Mesendoderm (in vitro differentiated cells): ENCODE measurements at regions not wholly inside any gene's neighbourhood (a gene's known extent, or its start where the extent isn't known, plus 50 kb on each side); places are given as distances from the start of the nearest gene placed in this dataset.

Experiments used
- DNase-seq: peaks from one replicate; pipeline ENCODE4 v3.0.0; 2013
- H2AK5ac ChIP-seq: 2 replicates; pipeline ENCODE4 v1.6.1; 2013; ENCODE audit warnings: low read length, inconsistent platforms
- H2BK120ac ChIP-seq: 2 replicates; pipeline ENCODE4 v1.6.1; 2013; ENCODE audit warnings: low read depth, mild to moderate bottlenecking, low read length, moderate library complexity, mixed read lengths
- H2BK15ac ChIP-seq: replicated peaks from 2 replicates; pipeline ENCODE4 v1.6.1; 2013; ENCODE audit warnings: low read depth, mild to moderate bottlenecking, moderate library complexity
- H2BK5ac ChIP-seq: 2 replicates; pipeline ENCODE4 v1.6.1; 2013; ENCODE audit warnings: low read length, inconsistent platforms
- H3K18ac ChIP-seq: 2 replicates; pipeline ENCODE4 v1.6.1; 2013; ENCODE audit warnings: mild to moderate bottlenecking, low read length, mixed read lengths
- H3K23ac ChIP-seq: one replicate; pipeline ENCODE4 v1.6.1; 2013; ENCODE audit warnings: low read length
- H3K27ac ChIP-seq: 2 replicates; pipeline ENCODE4 v1.5.1; 2013; ENCODE audit warnings: low read depth, mild to moderate bottlenecking, inconsistent platforms, low read length, moderate library complexity
- H3K27me3 ChIP-seq: 2 replicates; pipeline ENCODE4 v1.6.1; 2013; ENCODE audit warnings: low read length, control low read depth, mild to moderate bottlenecking, inconsistent platforms; ENCODE audit not compliant: insufficient read depth, poor library complexity
- H3K36me3 ChIP-seq: 2 replicates; pipeline ENCODE4 v1.6.1; 2013; ENCODE audit warnings: low read length, inconsistent platforms; ENCODE audit not compliant: control insufficient read depth, insufficient read depth
- H3K4ac ChIP-seq: one replicate; pipeline ENCODE4 v1.6.1; 2013; ENCODE audit warnings: low read depth, mild to moderate bottlenecking, low read length, moderate library complexity
- H3K4me1 ChIP-seq: 2 replicates; pipeline ENCODE4 v1.6.1; 2013; ENCODE audit warnings: low read depth, low read length, inconsistent platforms; ENCODE audit not compliant: control insufficient read depth
- H3K4me2 ChIP-seq: 2 replicates; pipeline ENCODE4 v1.6.1; 2013; ENCODE audit warnings: low read length
- H3K4me3 ChIP-seq: 2 replicates; pipeline ENCODE4 v1.5.1; 2013; ENCODE audit warnings: mild to moderate bottlenecking, low read length
- H3K56ac ChIP-seq: one replicate; pipeline ENCODE4 v1.6.1; 2013; ENCODE audit warnings: low read length
- H3K79me1 ChIP-seq: 2 replicates; pipeline ENCODE4 v1.6.1; 2013; ENCODE audit warnings: low read length, inconsistent platforms
- H3K79me2 ChIP-seq: 2 replicates; pipeline ENCODE4 v1.6.1; 2013; ENCODE audit warnings: mild to moderate bottlenecking, low read length; ENCODE audit not compliant: control insufficient read depth, insufficient read depth
- H3K9ac ChIP-seq: 2 replicates; pipeline ENCODE4 v1.6.1; 2013; ENCODE audit warnings: low read length, inconsistent platforms
- H4K5ac ChIP-seq: one replicate; pipeline ENCODE4 v1.6.1; 2013; ENCODE audit warnings: low read length
- H4K8ac ChIP-seq: one replicate; pipeline ENCODE4 v1.6.1; 2013; ENCODE audit warnings: low read depth, mild to moderate bottlenecking, control low read depth, low read length, moderate library complexity
- WGBS: extraction: QIAGEN DNeasy Blood & Tissue Kit; methylation state at CpG from one replicate; pipeline ENCODE4 v1.1.7; 2013; ENCODE audit warnings: low lambda C conversion rate, missing lambda C conversion rate; ENCODE audit not compliant: insufficient coverage; ENCODE audit errors: extremely low coverage; 5-methylcytosine and 5-hydroxymethylcytosine counted together

- Histone ChIP-seq H3K27ac (no peak overlapping the region), H3K4ac (no peak overlapping the region), H4K5ac (no peak overlapping the region), H3K4me1 (no peaks in the 10 kb centered on the region), H3K9ac (no peak overlapping the region), H2BK15ac (no peak overlapping the region), H2AK5ac (no peak overlapping the region), H3K79me2 (no peaks in the 10 kb centered on the region), H3K23ac (no peak overlapping the region), H2BK5ac (no peak overlapping the region), H4K8ac (no peak overlapping the region), H3K4me2 (no peak overlapping the region), H3K36me3 (no peaks in the 10 kb centered on the region), H2BK120ac (no peak overlapping the region), H3K27me3 (no peaks in the 10 kb centered on the region), H3K4me3 (no peak overlapping the region), H3K18ac (no peak overlapping the region), H3K56ac (no peak overlapping the region), H3K79me1 (no peaks in the 10 kb centered on the region)
- WGBS = no CpG with 5 or more reads among the region's 8 CpGs
- DNase-seq = no peak
These were observed 199.4 kb downstream of the RBFOX3 start for GRCh38 chr17:79411419-79411818.

GRCh38 chr17:79410681-79411080, 200.2 kb downstream of the RBFOX3 start:
- no peak overlapping the region for H2BK5ac ChIP-seq
- H3K4me2 ChIP-seq = no peak overlapping the region
- H2BK120ac ChIP-seq = no peak overlapping the region
- H3K18ac ChIP-seq = no peak overlapping the region
- no peaks in the 10 kb centered on the region for H3K36me3 ChIP-seq
- no peak overlapping the region for H2AK5ac ChIP-seq
- no peaks in the 10 kb centered on the region for H3K4me1 ChIP-seq
- H4K8ac ChIP-seq = no peak overlapping the region
- H3K4me3 ChIP-seq = no peak overlapping the region
- no peak overlapping the region for H3K4ac ChIP-seq
- H3K27ac ChIP-seq = no peak overlapping the region
- no peaks in the 10 kb centered on the region for H3K27me3 ChIP-seq
- no peak overlapping the region for H2BK15ac ChIP-seq
- no peak overlapping the region for H4K5ac ChIP-seq
- no peak overlapping the region for H3K23ac ChIP-seq
- H3K56ac ChIP-seq = no peak overlapping the region
- H3K79me2 ChIP-seq = no peaks in the 10 kb centered on the region
- H3K9ac ChIP-seq = no peak overlapping the region
- H3K79me1 ChIP-seq = no peaks in the 10 kb centered on the region
- no peak for DNase-seq
- WGBS = no CpG with 5 or more reads among the region's 9 CpGs

- H3K18ac ChIP-seq = no peak overlapping the region
- no peak overlapping the region for H2BK5ac ChIP-seq
- H3K27ac ChIP-seq = no peak overlapping the region
- no peak overlapping the region for H3K4me2 ChIP-seq
- H3K36me3 ChIP-seq = no peaks in the 10 kb centered on the region
- H3K27me3 ChIP-seq = no peaks in the 10 kb centered on the region
- no peak overlapping the region for H4K8ac ChIP-seq
- no peak overlapping the region for H3K56ac ChIP-seq
- no peaks in the 10 kb centered on the region for H3K79me1 ChIP-seq
- H3K23ac ChIP-seq = no peak overlapping the region
- H3K4me3 ChIP-seq = no peak overlapping the region
- H3K9ac ChIP-seq = no peak overlapping the region
- H2BK120ac ChIP-seq = no peak overlapping the region
- H2AK5ac ChIP-seq = no peak overlapping the region
- no peak overlapping the region for H3K4ac ChIP-seq
- H2BK15ac ChIP-seq = no peak overlapping the region
- no CpG with 5 or more reads among the region's 11 CpGs for WGBS
- no peak for DNase-seq
- no peaks in the 10 kb centered on the region for H3K79me2 ChIP-seq
- no peaks in the 10 kb centered on the region for H3K4me1 ChIP-seq
- no peak overlapping the region for H4K5ac ChIP-seq
These were observed 202.6 kb downstream of the RBFOX3 start for GRCh38 chr17:79408251-79408650.

- Histone ChIP-seq H3K23ac (no peak overlapping the region), H2BK120ac (no peak overlapping the region), H3K4me1 (no peaks in the 10 kb centered on the region), H2BK15ac (no peak overlapping the region), H2BK5ac (no peak overlapping the region), H3K79me1 (no peaks in the 10 kb centered on the region), H2AK5ac (no peak overlapping the region), H3K56ac (no peak overlapping the region), H3K18ac (no peak overlapping the region), H3K27ac (no peak overlapping the region), H3K27me3 (no peaks in the 10 kb centered on the region), H3K4me3 (no peak overlapping the region), H3K4me2 (no peak overlapping the region), H3K79me2 (no peaks in the 10 kb centered on the region), H3K4ac (no peak overlapping the region), H4K8ac (no peak overlapping the region), H3K36me3 (no peaks in the 10 kb centered on the region), H3K9ac (no peak overlapping the region), H4K5ac (no peak overlapping the region)
- no CpG with 5 or more reads among the region's 8 CpGs for WGBS
- DNase-seq = no peak
These were observed 203.5 kb downstream of the RBFOX3 start for GRCh38 chr17:79407385-79407784.

GRCh38 chr17:79406316-79406715, 204.5 kb downstream of the RBFOX3 start:
- Histone ChIP-seq H4K5ac (no peak overlapping the region), H3K79me2 (no peaks in the 10 kb centered on the region), H3K27ac (no peak overlapping the region), H3K36me3 (no peaks in the 10 kb centered on the region), H4K8ac (no peak overlapping the region), H3K79me1 (no peaks in the 10 kb centered on the region), H3K9ac (no peak overlapping the region), H3K56ac (no peak overlapping the region), H3K4me1 (no peaks in the 10 kb centered on the region), H3K27me3 (no peaks in the 10 kb centered on the region), H3K4me2 (no peak overlapping the region), H3K18ac (no peak overlapping the region), H3K4ac (no peak overlapping the region), H2AK5ac (no peak overlapping the region), H3K4me3 (no peak overlapping the region), H3K23ac (no peak overlapping the region), H2BK15ac (no peak overlapping the region), H2BK120ac (no peak overlapping the region), H2BK5ac (no peak overlapping the region)
- WGBS = no CpG with 5 or more reads among the region's 16 CpGs
- no peak for DNase-seq

- Histone ChIP-seq H3K4me2 (no peak overlapping the region), H3K36me3 (no peaks in the 10 kb centered on the region), H3K4ac (no peak overlapping the region), H2BK5ac (no peak overlapping the region), H3K79me1 (no peaks in the 10 kb centered on the region), H2AK5ac (no peak overlapping the region), H3K23ac (no peak overlapping the region), H3K79me2 (no peaks in the 10 kb centered on the region), H3K56ac (no peak overlapping the region), H4K5ac (no peak overlapping the region), H3K4me1 (no peaks in the 10 kb centered on the region), H3K27ac (no peak overlapping the region), H4K8ac (no peak overlapping the region), H3K18ac (no peak overlapping the region), H3K4me3 (no peak overlapping the region), H2BK120ac (no peak overlapping the region), H3K9ac (no peak overlapping the region), H3K27me3 (no peaks in the 10 kb centered on the region), H2BK15ac (no peak overlapping the region)
- no CpG with 5 or more reads among the region's 1 CpG for WGBS
- no peak for DNase-seq
These were observed 205.0 kb downstream of the RBFOX3 start for GRCh38 chr17:79405823-79406222.
